PC-3 (cell line): ENCODE measurements at regions not wholly inside any gene's neighbourhood (a gene's known extent, or its start where the extent isn't known, plus 50 kb on each side); places are given as distances from the start of the nearest gene placed in this dataset.

Source experiments
- ATAC-seq: fragments of 200-7000 bp; cut with Tn5 transposase; 2 replicates; pipeline ENCODE4 v1.9.1; 2020; ENCODE audit warnings: mild to moderate bottlenecking, moderate library complexity
- BruUV-seq: library from RNA; stranded (reverse); fragments of 400-500 nt; replicated peaks from 2 replicates; lab custom pipeline; 2021; lab: Mats Ljungman, UMichigan
- CTCF ChIA-PET: fragments of 300-600 bp; sonication (Branson Sonifier 250); formaldehyde crosslinking; loops from one replicate; lab custom pipeline; 2022; ENCODE audit warnings: antibody characterized with exemption; lab: Charles Lee
- POLR2A ChIA-PET: fragments of 300-600 bp; sonication (Branson Sonifier 250); formaldehyde crosslinking; loops from one replicate; lab custom pipeline; 2022; ENCODE audit warnings: antibody characterized with exemption; ENCODE audit not compliant: unreplicated experiment; lab: Charles Lee
- DNase-seq: peaks from one replicate; pipeline ENCODE4 v3.0.0-alpha.2; 2015
- H2AFZ ChIP-seq: fragments of 300-600 bp; sonication (generic); 2 replicates; pipeline ENCODE4 v1.6.0; 2016; ENCODE audit warnings: antibody characterized with exemption, low read length
- H3F3A ChIP-seq: fragments of 300-600 bp; sonication (generic); one replicate; pipeline ENCODE4 v1.6.0; 2017; ENCODE audit warnings: antibody characterized with exemption, low read length, control low read depth, mild to moderate bottlenecking; ENCODE audit not compliant: unreplicated experiment
- H3K27ac ChIP-seq: fragments of 300-600 bp; sonication (generic); 2 replicates; pipeline ENCODE4 v1.5.1; 2016; ENCODE audit warnings: mild to moderate bottlenecking, low read length
- H3K27me3 ChIP-seq: fragments of 300-600 bp; sonication (generic); 2 replicates; pipeline ENCODE4 v1.6.1; 2016; ENCODE audit warnings: low read length, mixed read lengths
- H3K36me3 ChIP-seq: fragments of 300-600 bp; sonication (generic); 2 replicates; pipeline ENCODE4 v1.6.1; 2016; ENCODE audit warnings: low read depth, mixed run types, low read length, mixed read lengths
- H3K4me1 ChIP-seq: fragments of 300-600 bp; sonication (generic); 2 replicates; pipeline ENCODE4 v1.5.1; 2016; ENCODE audit warnings: low read length; ENCODE audit not compliant: insufficient read depth
- H3K4me2 ChIP-seq: fragments of 300-600 bp; sonication (generic); 2 replicates; pipeline ENCODE4 v1.6.0; 2016; ENCODE audit warnings: low read length
- H3K4me3 ChIP-seq: fragments of 300-600 bp; sonication (generic); 2 replicates; pipeline ENCODE4 v1.5.1; 2016; ENCODE audit warnings: mild to moderate bottlenecking, low read length, mixed read lengths
- H3K79me2 ChIP-seq: fragments of 300-600 bp; sonication (generic); 2 replicates; pipeline ENCODE4 v1.6.1; 2017; ENCODE audit warnings: low read length, mixed read lengths
- H3K9ac ChIP-seq: fragments of 300-600 bp; sonication (generic); 2 replicates; pipeline ENCODE4 v1.6.0; 2016; ENCODE audit warnings: mild to moderate bottlenecking, low read length
- H3K9me2 ChIP-seq: fragments of 300-600 bp; sonication (generic); replicated peaks from 2 replicates; pipeline ENCODE4 v1.6.1; 2016; ENCODE audit warnings: mixed run types, low read length, mixed read lengths
- H3K9me3 ChIP-seq: fragments of 300-600 bp; sonication (generic); 2 replicates; pipeline ENCODE4 v1.6.1; 2016; ENCODE audit warnings: low read length, mixed read lengths
- H4K20me1 ChIP-seq: fragments of 300-600 bp; sonication (generic); 2 replicates; pipeline ENCODE4 v1.6.1; 2016; ENCODE audit warnings: low read length, mixed read lengths
- EZH2 ChIP-seq: fragments of 300-600 bp; sonication (generic); IDR thresholded peaks from one replicate; pipeline ENCODE4 v1.6.1; 2017; ENCODE audit warnings: antibody characterized with exemption, mild to moderate bottlenecking, low read length; ENCODE audit not compliant: unreplicated experiment
- EZH2phosphoT487 ChIP-seq: fragments of 300-600 bp; sonication (generic); IDR thresholded peaks from 2 replicates; pipeline ENCODE4 v1.6.1; 2018; ENCODE audit warnings: mild to moderate bottlenecking, antibody characterized with exemption, low read length, borderline replicate concordance
- intact Hi-C: fragments of 100-400 bp; cut with micrococcal nuclease; formaldehyde crosslinking; loops from 2 replicates; pipeline ENCODE4 v1.9.0; 2023
- TF ChIP-seq, protein P1 (sequence below): fragments of 300-600 bp; sonication (generic); conservative IDR thresholded peaks from 2 replicates; pipeline ENCODE4 v1.5.1; 2017; ENCODE audit warnings: antibody characterized with exemption, low read depth, mild to moderate bottlenecking, low read length

DNA sequence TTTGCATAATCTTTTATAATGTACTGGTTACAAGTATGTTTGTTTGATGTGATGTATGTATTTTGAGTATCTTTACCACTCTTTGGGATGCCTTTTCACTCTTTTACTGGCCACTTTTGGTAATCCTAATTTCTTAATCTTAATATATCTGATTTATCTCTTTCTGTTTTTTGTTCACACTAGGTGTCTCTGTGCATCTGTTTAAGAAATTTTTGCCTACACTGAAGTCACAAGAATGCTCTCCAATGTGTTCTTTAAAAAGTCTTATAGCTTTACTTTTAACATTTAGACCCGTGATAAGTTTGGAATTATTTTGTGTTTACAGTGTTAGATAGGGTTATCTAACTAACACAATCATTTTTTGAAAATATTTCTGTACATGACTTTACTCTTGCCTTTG is 659.1 kb downstream of the SI start:
- Histone ChIP-seq H3K79me2 (no peaks in the 10 kb centered on the region), H3K27me3 (no peaks in the 10 kb centered on the region), H3K9me2 (no peaks in the 10 kb centered on the region), H3F3A (no peaks in the 10 kb centered on the region), H3K9ac (no peak overlapping the region), H3K27ac (no peak overlapping the region), H3K9me3 (no peaks in the 10 kb centered on the region), H3K4me1 (no peaks in the 10 kb centered on the region), H2AFZ (no peak overlapping the region), H3K4me3 (no peak overlapping the region), H4K20me1 (no peaks in the 10 kb centered on the region), H3K4me2 (no peak overlapping the region), H3K36me3 (no peaks in the 10 kb centered on the region)
- ChIA-PET POLR2A (interaction anchor here (0.7 kb wide), 1 partner anchor 1943 kb away, joined by 4 read pairs; no protein-coding TSS in a partner anchor), CTCF (no interaction called here)
- intact Hi-C loops = loop anchor here (2.0 kb wide), 1 partner anchor 766 kb away; no protein-coding TSS in a partner anchor
- DNase-seq (no peak), ATAC-seq (no peak)
- no TSS peak for BruUV-seq
- TF ChIP-seq EZH2phosphoT487 (no peak), EZH2 (no peak)
- TF ChIP-seq, protein P1, sequence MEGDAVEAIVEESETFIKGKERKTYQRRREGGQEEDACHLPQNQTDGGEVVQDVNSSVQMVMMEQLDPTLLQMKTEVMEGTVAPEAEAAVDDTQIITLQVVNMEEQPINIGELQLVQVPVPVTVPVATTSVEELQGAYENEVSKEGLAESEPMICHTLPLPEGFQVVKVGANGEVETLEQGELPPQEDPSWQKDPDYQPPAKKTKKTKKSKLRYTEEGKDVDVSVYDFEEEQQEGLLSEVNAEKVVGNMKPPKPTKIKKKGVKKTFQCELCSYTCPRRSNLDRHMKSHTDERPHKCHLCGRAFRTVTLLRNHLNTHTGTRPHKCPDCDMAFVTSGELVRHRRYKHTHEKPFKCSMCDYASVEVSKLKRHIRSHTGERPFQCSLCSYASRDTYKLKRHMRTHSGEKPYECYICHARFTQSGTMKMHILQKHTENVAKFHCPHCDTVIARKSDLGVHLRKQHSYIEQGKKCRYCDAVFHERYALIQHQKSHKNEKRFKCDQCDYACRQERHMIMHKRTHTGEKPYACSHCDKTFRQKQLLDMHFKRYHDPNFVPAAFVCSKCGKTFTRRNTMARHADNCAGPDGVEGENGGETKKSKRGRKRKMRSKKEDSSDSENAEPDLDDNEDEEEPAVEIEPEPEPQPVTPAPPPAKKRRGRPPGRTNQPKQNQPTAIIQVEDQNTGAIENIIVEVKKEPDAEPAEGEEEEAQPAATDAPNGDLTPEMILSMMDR = no peak

DNA sequence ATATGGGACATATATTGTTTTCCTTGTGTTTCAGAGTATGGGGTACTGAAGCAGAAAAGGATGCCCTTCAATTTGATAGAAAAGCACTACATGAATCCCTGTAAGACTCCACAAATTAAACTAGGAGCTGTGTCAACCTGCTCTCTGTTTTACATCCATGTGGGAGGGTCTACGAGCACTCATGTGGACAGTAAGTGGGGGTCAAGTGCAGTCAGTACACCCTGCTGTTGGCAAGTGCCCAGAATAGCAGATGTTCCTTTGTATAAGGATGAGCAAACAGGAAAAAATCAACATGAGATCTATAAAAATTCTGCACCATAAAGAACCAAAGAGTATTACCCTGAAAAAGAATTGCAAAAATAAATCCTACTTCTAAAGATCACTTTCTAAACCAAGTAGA is 659.9 kb downstream of the SI start:
- H3K79me2 ChIP-seq = no peaks in the 10 kb centered on the region
- intact Hi-C loops = loop anchor here (2.0 kb wide), 1 partner anchor 766 kb away; no protein-coding TSS in a partner anchor
- POLR2A ChIA-PET = no interaction called here
- no peak overlapping the region for H3K9ac ChIP-seq
- H3K4me3 ChIP-seq = no peak overlapping the region
- CTCF ChIA-PET = no interaction called here
- no peaks in the 10 kb centered on the region for H3K36me3 ChIP-seq
- DNase-seq = no peak
- no TSS peak for BruUV-seq
- TF ChIP-seq EZH2phosphoT487 (no peak), EZH2 (no peak)
- TF ChIP-seq, protein P1 = no peak
- no peak overlapping the region for H3K27ac ChIP-seq
- H3K4me2 ChIP-seq = no peak overlapping the region
- ATAC-seq = peak; percentile 53; the same call in 1 of the 2 replicates
- no peaks in the 10 kb centered on the region for H3K9me2 ChIP-seq
- H3K9me3 ChIP-seq = no peaks in the 10 kb centered on the region
- no peaks in the 10 kb centered on the region for H3K4me1 ChIP-seq
- H3K27me3 ChIP-seq = no peaks in the 10 kb centered on the region
- no peak overlapping the region for H2AFZ ChIP-seq
- no peaks in the 10 kb centered on the region for H4K20me1 ChIP-seq
- H3F3A ChIP-seq = no peaks in the 10 kb centered on the region

DNA sequence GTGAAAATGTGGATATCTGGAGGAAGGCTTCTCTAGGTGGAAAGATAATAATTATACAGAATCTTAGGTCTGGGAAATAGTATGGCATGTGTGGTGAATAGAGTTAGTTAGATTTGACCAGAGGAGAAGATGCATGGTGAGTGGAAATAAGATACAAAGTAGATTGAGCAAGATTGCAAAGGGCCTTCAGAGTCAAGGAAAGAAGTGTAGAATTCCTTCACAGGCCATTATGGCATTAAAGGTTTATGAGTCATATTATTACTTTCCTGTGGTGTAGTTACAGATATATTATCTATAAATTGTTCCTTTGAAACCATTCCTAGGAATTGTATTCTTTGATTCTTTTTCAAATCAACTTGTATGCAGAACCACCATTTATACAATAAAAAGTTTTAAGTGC is 660.3 kb downstream of the SI start:
- no TSS peak for BruUV-seq
- H3K9ac ChIP-seq = no peak overlapping the region
- H4K20me1 ChIP-seq = no peaks in the 10 kb centered on the region
- no peaks in the 10 kb centered on the region for H3K9me3 ChIP-seq
- H3K4me2 ChIP-seq = no peak overlapping the region
- no peak overlapping the region for H3K27ac ChIP-seq
- intact Hi-C loops = loop anchor here (2.0 kb wide), 1 partner anchor 767 kb away; no protein-coding TSS in a partner anchor
- ATAC-seq = peak; percentile 58; the same call in 1 of the 2 replicates
- no peaks in the 10 kb centered on the region for H3F3A ChIP-seq
- CTCF ChIA-PET = no interaction called here
- no peak overlapping the region for H3K4me3 ChIP-seq
- POLR2A ChIA-PET = no interaction called here
- no peaks in the 10 kb centered on the region for H3K36me3 ChIP-seq
- H3K9me2 ChIP-seq = no peaks in the 10 kb centered on the region
- no peak for DNase-seq
- no peaks in the 10 kb centered on the region for H3K27me3 ChIP-seq
- H2AFZ ChIP-seq = no peak overlapping the region
- TF ChIP-seq EZH2 = no peak
- TF ChIP-seq, protein P1 = no peak
- no peak for TF ChIP-seq EZH2phosphoT487
- H3K4me1 ChIP-seq = no peaks in the 10 kb centered on the region
- H3K79me2 ChIP-seq = no peaks in the 10 kb centered on the region
